ENCODE measurements at regions not wholly inside any gene's neighbourhood (a gene's known extent, or its start where the extent isn't known, plus 50 kb on each side); places are given as distances from the start of the nearest gene placed in this dataset.

GRCh38 chr5:169442403-169442874, 141.1 kb upstream of the SPDL1 start:
- Histone ChIP-seq H3K9me3 (no peaks in the 10 kb centered on the region), H3K4me3 (no peak overlapping the region), H3K36me3 (no peaks in the 10 kb centered on the region), H3K27ac (no peak overlapping the region), H3K27me3 (replicated peaks; ENCODE audit: insufficient read depth) (no peaks in the 10 kb centered on the region), H3K4me1 (ENCODE audit: control insufficient read depth in 1 of 2, low read depth in 2 of 2) (peaks cover 0 to 5% of the 10 kb centered on the region in 2 donors)
- ATAC-seq (ENCODE audit: insufficient number of reproducible peaks, low FRiP score, low read depth) (no peak), DNase-seq (ENCODE audit: low spot score) (no peak)
- TF ChIP-seq CTCF (IDR thresholded peaks at IDR 0.05), result no peak

GRCh38 chr5:169440107-169440705, 139.3 kb upstream of the SLIT3 start:
- Histone ChIP-seq H3K36me3 (no peaks in the 10 kb centered on the region), H3K27ac (no peak overlapping the region), H3K4me3 (no peak overlapping the region), H3K4me1 (ENCODE audit: control insufficient read depth in 1 of 2, low read depth in 2 of 2) (peaks cover 0 to 5% of the 10 kb centered on the region in 2 donors), H3K9me3 (no peaks in the 10 kb centered on the region), H3K27me3 (replicated peaks; ENCODE audit: insufficient read depth) (no peaks in the 10 kb centered on the region)
- no peak for DNase-seq (ENCODE audit: low spot score)
- TF ChIP-seq CTCF (IDR thresholded peaks at IDR 0.05), result no peak
- no peak for ATAC-seq (ENCODE audit: insufficient number of reproducible peaks, low FRiP score, low read depth)

- Histone ChIP-seq H3K36me3 (no peaks in the 10 kb centered on the region), H3K27me3 (replicated peaks; ENCODE audit: insufficient read depth) (no peaks in the 10 kb centered on the region), H3K9me3 (no peaks in the 10 kb centered on the region), H3K4me1 (ENCODE audit: control insufficient read depth in 1 of 2, low read depth in 2 of 2) (peaks cover 0 to 5% of the 10 kb centered on the region in 2 donors), H3K27ac (no peak overlapping the region), H3K4me3 (no peak overlapping the region)
- ATAC-seq (ENCODE audit: insufficient number of reproducible peaks, low FRiP score, low read depth) (no peak), DNase-seq (ENCODE audit: low spot score) (no peak)
- TF ChIP-seq CTCF (IDR thresholded peaks at IDR 0.05), result no peak
Observed at GRCh38 chr5:169439362-169439761, 138.4 kb upstream of the SLIT3 start.

GRCh38 chr5:169435506-169436229, 134.7 kb upstream of the SLIT3 start:
- Histone ChIP-seq H3K4me1 (ENCODE audit: control insufficient read depth in 1 of 2, low read depth in 2 of 2) (peaks cover 0 to 5% of the 10 kb centered on the region in 2 donors), H3K36me3 (no peaks in the 10 kb centered on the region), H3K27me3 (replicated peaks; ENCODE audit: insufficient read depth) (no peaks in the 10 kb centered on the region), H3K27ac (no peak overlapping the region), H3K4me3 (no peak overlapping the region), H3K9me3 (no peaks in the 10 kb centered on the region)
- DNase-seq (ENCODE audit: low spot score) (no peak), ATAC-seq (ENCODE audit: insufficient number of reproducible peaks, low FRiP score, low read depth) (no peak)
- TF ChIP-seq CTCF (IDR thresholded peaks at IDR 0.05), result no peak

- TF ChIP-seq CTCF (IDR thresholded peaks at IDR 0.05), result no peak
- Histone ChIP-seq H3K27me3 (replicated peaks; ENCODE audit: insufficient read depth) (no peaks in the 10 kb centered on the region), H3K36me3 (no peaks in the 10 kb centered on the region), H3K4me1 (ENCODE audit: control insufficient read depth in 1 of 2, low read depth in 2 of 2) (peaks cover 0 to 4% of the 10 kb centered on the region in 2 donors), H3K9me3 (no peaks in the 10 kb centered on the region), H3K27ac (no peak overlapping the region), H3K4me3 (no peak overlapping the region)
- DNase-seq (ENCODE audit: low spot score) (no peak), ATAC-seq (ENCODE audit: insufficient number of reproducible peaks, low FRiP score, low read depth) (no peak)
Observed at GRCh38 chr5:169433221-169433651, 132.3 kb upstream of the SLIT3 start.

All from thoracic aorta (tissue), 2 donors.